Type B pancreatic cell (in vitro differentiated cells): ENCODE measurements at regions not wholly inside any gene's neighbourhood (a gene's known extent, or its start where the extent isn't known, plus 50 kb on each side); places are given as distances from the start of the nearest gene placed in this dataset.
"Not testable (repeated sequence)": the region's sequence is repeated elsewhere in the genome, so short reads cannot be mapped to it uniquely, and the experiment has no call there.

Experiments used
- DNase-seq: peaks from one replicate; pipeline ENCODE4 v3.0.0; 2021; ENCODE audit warnings: mixed read lengths; ENCODE audit not compliant: unreplicated experiment; ENCODE audit errors: extremely low spot score
- H3K27ac Mint-ChIP-seq: 2 replicates; pipeline ENCODE4 v1.8.0; 2021; ENCODE audit warnings: mild to moderate bottlenecking, mixed read lengths
- H3K27me3 Mint-ChIP-seq: 2 replicates; pipeline ENCODE4 v1.8.0; 2021; ENCODE audit warnings: mixed read lengths
- H3K36me3 Mint-ChIP-seq: 2 replicates; pipeline ENCODE4 v1.8.0; 2021; ENCODE audit warnings: mixed read lengths
- H3K4me1 Mint-ChIP-seq: one replicate; pipeline ENCODE4 v1.8.0; 2021; ENCODE audit warnings: mixed read lengths; ENCODE audit not compliant: unreplicated experiment
- H3K4me3 Mint-ChIP-seq: 2 replicates; pipeline ENCODE4 v1.8.0; 2021; ENCODE audit warnings: mild to moderate bottlenecking, mixed read lengths
- H3K9me3 Mint-ChIP-seq: 2 replicates; pipeline ENCODE4 v1.8.0; 2021; ENCODE audit warnings: mixed read lengths
- TF ChIP-seq, protein P1 (sequence below): fragments of 200-600 bp; sonication (generic); conservative IDR thresholded peaks from 2 replicates; pipeline ENCODE4 v1.5.0; 2021; ENCODE audit warnings: antibody characterized with exemption, mild to moderate bottlenecking

DNA sequence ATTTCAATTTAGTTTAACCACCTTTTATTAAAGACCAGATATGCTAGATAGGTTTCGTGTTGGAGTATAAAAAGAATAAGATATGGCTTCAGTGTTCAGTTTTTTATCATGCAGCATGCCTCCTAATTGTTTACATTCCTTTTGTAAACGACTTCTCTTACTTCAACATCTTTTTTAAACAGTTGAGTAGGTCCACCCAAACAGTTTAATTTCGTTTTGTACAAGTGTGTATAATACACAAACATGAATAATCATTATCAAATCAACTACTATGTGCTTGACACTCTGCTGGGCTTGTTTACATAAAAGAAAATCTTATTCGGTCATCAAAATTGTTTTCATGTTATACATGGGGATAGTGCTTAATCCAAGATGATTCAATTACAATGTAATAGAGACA is 906.3 kb upstream of the ADGRL4 start:
- no peak overlapping the region for H3K4me3 Mint-ChIP-seq
- no peak overlapping the region for H3K27ac Mint-ChIP-seq
- no peak for DNase-seq
- H3K4me1 Mint-ChIP-seq, result no peaks in the 10 kb centered on the region
- no peaks in the 10 kb centered on the region for H3K27me3 Mint-ChIP-seq
- H3K36me3 Mint-ChIP-seq, result no peaks in the 10 kb centered on the region
- TF ChIP-seq, protein P1, sequence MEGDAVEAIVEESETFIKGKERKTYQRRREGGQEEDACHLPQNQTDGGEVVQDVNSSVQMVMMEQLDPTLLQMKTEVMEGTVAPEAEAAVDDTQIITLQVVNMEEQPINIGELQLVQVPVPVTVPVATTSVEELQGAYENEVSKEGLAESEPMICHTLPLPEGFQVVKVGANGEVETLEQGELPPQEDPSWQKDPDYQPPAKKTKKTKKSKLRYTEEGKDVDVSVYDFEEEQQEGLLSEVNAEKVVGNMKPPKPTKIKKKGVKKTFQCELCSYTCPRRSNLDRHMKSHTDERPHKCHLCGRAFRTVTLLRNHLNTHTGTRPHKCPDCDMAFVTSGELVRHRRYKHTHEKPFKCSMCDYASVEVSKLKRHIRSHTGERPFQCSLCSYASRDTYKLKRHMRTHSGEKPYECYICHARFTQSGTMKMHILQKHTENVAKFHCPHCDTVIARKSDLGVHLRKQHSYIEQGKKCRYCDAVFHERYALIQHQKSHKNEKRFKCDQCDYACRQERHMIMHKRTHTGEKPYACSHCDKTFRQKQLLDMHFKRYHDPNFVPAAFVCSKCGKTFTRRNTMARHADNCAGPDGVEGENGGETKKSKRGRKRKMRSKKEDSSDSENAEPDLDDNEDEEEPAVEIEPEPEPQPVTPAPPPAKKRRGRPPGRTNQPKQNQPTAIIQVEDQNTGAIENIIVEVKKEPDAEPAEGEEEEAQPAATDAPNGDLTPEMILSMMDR, result no peak
- H3K9me3 Mint-ChIP-seq, result peaks cover 6% of the 10 kb centered on the region

DNA sequence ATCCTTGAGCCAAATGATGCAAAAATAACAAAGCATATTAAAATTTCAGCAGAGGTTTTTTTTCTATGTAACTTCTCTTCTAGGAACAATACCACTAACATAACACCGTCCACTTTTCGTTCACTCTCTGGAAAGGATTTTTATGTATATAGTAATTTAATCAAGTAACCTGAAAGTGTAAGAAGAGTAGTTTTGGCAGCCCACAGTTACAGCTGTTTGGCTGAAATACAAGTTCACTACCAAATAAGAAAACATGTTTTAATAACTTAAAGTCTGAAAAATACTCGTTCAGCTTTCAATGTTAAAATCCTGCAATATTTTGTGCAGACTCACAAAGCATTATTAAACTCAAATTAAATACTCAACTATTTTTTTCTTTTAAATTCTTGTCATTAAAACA is 896.8 kb upstream of the ADGRL4 start:
- TF ChIP-seq, protein P1, result no peak
- H3K4me1 Mint-ChIP-seq, result no peaks in the 10 kb centered on the region
- no peaks in the 10 kb centered on the region for H3K36me3 Mint-ChIP-seq
- H3K27me3 Mint-ChIP-seq, result no peaks in the 10 kb centered on the region
- no peak overlapping the region for H3K4me3 Mint-ChIP-seq
- H3K27ac Mint-ChIP-seq, result no peak overlapping the region
- no peak for DNase-seq
- H3K9me3 Mint-ChIP-seq, result peaks cover 7% of the 10 kb centered on the region

DNA sequence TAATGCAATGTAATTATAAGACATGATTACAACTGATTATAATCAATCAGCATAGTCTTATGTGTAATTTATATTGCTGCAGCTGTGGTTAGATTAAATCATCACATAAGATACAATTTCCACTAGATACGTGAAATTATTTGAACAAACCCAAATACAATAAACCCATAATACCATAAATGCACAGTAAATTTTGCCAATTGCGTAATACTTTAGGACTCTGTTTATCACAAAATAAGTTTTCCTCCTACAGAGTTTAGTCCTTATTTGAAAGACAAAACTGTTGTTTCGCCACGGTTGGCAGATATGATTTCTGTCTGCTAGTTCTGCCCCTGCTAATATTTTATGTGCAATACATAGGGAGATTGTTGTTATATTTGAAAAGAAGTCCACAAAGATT is 895.9 kb upstream of the ADGRL4 start:
- no peak for DNase-seq
- Mint-ChIP-seq H3K27me3 (no peaks in the 10 kb centered on the region), H3K36me3 (no peaks in the 10 kb centered on the region), H3K9me3 (peaks cover 7% of the 10 kb centered on the region), H3K27ac (no peak overlapping the region), H3K4me1 (no peaks in the 10 kb centered on the region), H3K4me3 (no peak overlapping the region)
- TF ChIP-seq, protein P1, result no peak

DNA sequence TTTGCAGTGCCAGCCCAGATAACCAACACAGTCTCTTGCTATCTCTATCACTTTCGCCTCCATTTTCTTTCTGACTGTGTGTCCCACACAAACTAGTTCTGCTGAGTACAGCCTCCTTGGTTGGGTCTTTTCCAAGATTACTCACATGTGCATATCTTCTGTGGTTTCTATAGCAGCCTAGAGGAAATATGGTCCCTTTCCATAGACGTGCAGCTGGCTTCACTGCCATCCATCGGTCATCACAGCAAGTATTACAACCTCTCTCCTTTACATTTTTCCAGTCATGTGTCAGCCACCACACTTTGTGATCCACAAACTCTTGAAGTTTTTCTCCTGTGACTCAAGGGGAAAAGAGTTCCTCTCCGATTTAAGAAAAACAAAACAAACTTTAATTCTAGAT is 893.4 kb upstream of the ADGRL4 start:
- Mint-ChIP-seq H3K27ac (no peak overlapping the region), H3K27me3 (no peaks in the 10 kb centered on the region), H3K9me3 (peaks cover 3% of the 10 kb centered on the region), H3K4me1 (no peaks in the 10 kb centered on the region), H3K4me3 (no peak overlapping the region), H3K36me3 (no peaks in the 10 kb centered on the region)
- TF ChIP-seq, protein P1, result no peak
- no peak for DNase-seq

DNA sequence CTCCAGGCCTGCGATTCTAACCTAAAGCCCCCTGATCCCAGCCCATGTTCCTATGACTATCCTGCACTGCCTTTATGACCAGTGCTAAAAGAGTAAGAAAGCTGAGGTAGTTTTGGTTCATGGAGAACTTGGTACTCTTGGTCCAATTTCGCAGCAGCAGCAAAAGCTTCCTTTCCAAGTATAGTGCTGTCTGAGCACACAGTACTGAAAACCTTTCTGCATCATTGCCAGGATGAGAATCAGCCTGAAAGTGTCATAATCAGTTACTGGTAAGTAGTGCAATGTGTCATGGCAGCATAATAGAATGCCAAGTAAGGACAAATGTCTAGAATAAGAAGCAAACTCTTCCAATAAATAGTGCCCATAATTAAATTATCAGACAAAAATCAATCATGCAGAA is 889.6 kb upstream of the ADGRL4 start:
- Mint-ChIP-seq H3K27me3 (no peaks in the 10 kb centered on the region), H3K9me3 (peaks cover 10% of the 10 kb centered on the region), H3K4me1 (no peaks in the 10 kb centered on the region), H3K27ac (no peak overlapping the region), H3K4me3 (no peak overlapping the region), H3K36me3 (no peaks in the 10 kb centered on the region)
- DNase-seq, result no peak
- TF ChIP-seq, protein P1, result no peak

DNA sequence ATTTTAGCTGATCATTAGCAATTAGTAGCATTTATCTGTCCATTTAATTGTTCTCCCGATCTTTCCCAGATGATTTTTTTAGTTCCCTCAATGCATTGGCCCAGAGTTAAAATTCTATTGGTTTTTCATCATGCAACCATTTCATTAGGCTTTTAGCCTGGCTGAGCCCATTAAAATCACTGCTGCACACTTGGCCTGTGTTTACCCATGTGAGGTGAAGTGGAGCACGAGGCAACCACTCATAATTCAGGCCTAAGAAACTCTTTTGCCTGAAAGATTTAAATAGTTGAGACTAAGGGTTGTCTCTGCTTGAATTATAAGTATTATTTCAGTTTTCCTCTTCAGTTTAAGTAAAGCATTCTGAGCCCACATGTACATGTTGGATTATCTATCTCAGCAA is 889.0 kb upstream of the ADGRL4 start:
- Mint-ChIP-seq H3K4me1 (no peaks in the 10 kb centered on the region), H3K27me3 (no peaks in the 10 kb centered on the region), H3K36me3 (no peaks in the 10 kb centered on the region), H3K27ac (no peak overlapping the region), H3K9me3 (peaks cover 10% of the 10 kb centered on the region), H3K4me3 (no peak overlapping the region)
- TF ChIP-seq, protein P1, result no peak
- no peak for DNase-seq

DNA sequence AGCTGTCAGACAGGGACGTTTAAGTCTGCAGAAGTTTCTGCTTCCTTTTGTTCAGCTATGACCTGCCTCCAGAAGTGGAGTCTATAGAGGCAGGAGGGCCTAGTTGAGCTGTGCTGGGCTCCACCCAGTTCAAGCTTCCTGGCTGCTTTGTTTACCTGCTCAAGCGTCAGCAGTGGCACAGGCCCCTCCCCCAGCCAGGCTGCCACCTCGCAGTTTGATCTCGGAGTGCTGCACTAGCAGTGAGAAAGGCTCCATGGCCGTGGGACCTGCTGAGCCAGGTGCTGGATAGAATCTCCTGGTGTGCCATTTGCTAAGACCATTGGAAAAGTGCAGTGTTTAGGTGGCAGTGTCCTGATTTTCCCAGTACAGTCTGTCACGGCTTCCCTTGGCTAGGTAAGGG is 887.6 kb upstream of the ADGRL4 start:
- not testable (repeated sequence) for H3K4me3 Mint-ChIP-seq, H3K27ac Mint-ChIP-seq, H3K9me3 Mint-ChIP-seq, DNase-seq, H3K4me1 Mint-ChIP-seq, H3K36me3 Mint-ChIP-seq, H3K27me3 Mint-ChIP-seq
